A673 (cell line): ENCODE measurements at regions not wholly inside any gene's neighbourhood (a gene's known extent, or its start where the extent isn't known, plus 50 kb on each side); places are given as distances from the start of the nearest gene placed in this dataset.

Source experiments
- BruUV-seq: library from RNA; stranded (reverse); fragments of 400-500 nt; replicated peaks from 2 replicates; lab custom pipeline; 2021; lab: Mats Ljungman, UMichigan
- CTCF ChIA-PET: fragments of 300-600 bp; sonication (Branson Sonifier 250); formaldehyde crosslinking; loops from one replicate; lab custom pipeline; 2022; ENCODE audit warnings: antibody characterized with exemption; lab: Charles Lee
- POLR2A ChIA-PET: fragments of 300-600 bp; sonication (Branson Sonifier 250); formaldehyde crosslinking; loops from one replicate; lab custom pipeline; 2022; ENCODE audit warnings: antibody characterized with exemption; ENCODE audit not compliant: low non-redundant PET; lab: Charles Lee
- DNase-seq: peaks from one replicate; pipeline ENCODE4 v3.0.0-alpha.2; 2015; ENCODE audit warnings: low spot score
- H3K27ac ChIP-seq: fragments of 200-600 bp; sonication (generic); 2 replicates; pipeline ENCODE4 v1.5.1; 2016; ENCODE audit warnings: mixed run types, low read depth, mild to moderate bottlenecking, mixed read lengths, antibody characterized with exemption, low read length; ENCODE audit not compliant: poor library complexity, severe bottlenecking
- H3K27me3 ChIP-seq: fragments of 200-600 bp; sonication (generic); replicated peaks from 2 replicates; pipeline ENCODE4 v1.6.1; 2017; ENCODE audit warnings: mixed run types, low read depth, mild to moderate bottlenecking, mixed read lengths, antibody characterized with exemption, low read length; ENCODE audit not compliant: insufficient read depth, poor library complexity
- H3K36me3 ChIP-seq: fragments of 200-600 bp; sonication (generic); 2 replicates; pipeline ENCODE4 v1.6.1; 2016; ENCODE audit warnings: mixed run types, mild to moderate bottlenecking, mixed read lengths, antibody characterized with exemption, low read length; ENCODE audit not compliant: insufficient read depth, poor library complexity, severe bottlenecking
- H3K4me1 ChIP-seq: fragments of 200-600 bp; sonication (generic); 2 replicates; pipeline ENCODE4 v1.6.1; 2017; ENCODE audit warnings: mixed run types, mild to moderate bottlenecking, mixed read lengths, antibody characterized with exemption, low read length; ENCODE audit not compliant: insufficient read depth, poor library complexity, severe bottlenecking
- H3K4me3 ChIP-seq: fragments of 200-600 bp; sonication (generic); 2 replicates; pipeline ENCODE4 v1.5.1; 2016; ENCODE audit warnings: low read depth, mixed run types, mild to moderate bottlenecking, mixed read lengths, low read length; ENCODE audit not compliant: poor library complexity, severe bottlenecking
- H3K9me3 ChIP-seq: fragments of 200-600 bp; sonication (generic); 2 replicates; pipeline ENCODE4 v1.6.1; 2016; ENCODE audit warnings: mixed run types, low read depth, mild to moderate bottlenecking, mixed read lengths, antibody characterized with exemption, low read length; ENCODE audit not compliant: poor library complexity, severe bottlenecking
- EZH2 ChIP-seq: fragments of 200-600 bp; sonication (generic); IDR thresholded peaks from 2 replicates; pipeline ENCODE4 v1.6.1; 2017; ENCODE audit warnings: borderline replicate concordance, low read depth, mild to moderate bottlenecking, mixed read lengths, antibody characterized with exemption, low read length; ENCODE audit not compliant: poor library complexity, severe bottlenecking
- intact Hi-C: fragments of 100-400 bp; cut with micrococcal nuclease; formaldehyde crosslinking; loops from one replicate; pipeline ENCODE4 v1.10.0; 2022; ENCODE audit not compliant: unreplicated experiment
- TF ChIP-seq, protein P1 (sequence below): fragments of 300-800, 200-600 bp; sonication (generic); conservative IDR thresholded peaks from 2 replicates; pipeline ENCODE4 v1.5.1; 2017; ENCODE audit warnings: low read depth, mild to moderate bottlenecking, antibody characterized with exemption, low read length, moderate library complexity, mixed read lengths

DNA sequence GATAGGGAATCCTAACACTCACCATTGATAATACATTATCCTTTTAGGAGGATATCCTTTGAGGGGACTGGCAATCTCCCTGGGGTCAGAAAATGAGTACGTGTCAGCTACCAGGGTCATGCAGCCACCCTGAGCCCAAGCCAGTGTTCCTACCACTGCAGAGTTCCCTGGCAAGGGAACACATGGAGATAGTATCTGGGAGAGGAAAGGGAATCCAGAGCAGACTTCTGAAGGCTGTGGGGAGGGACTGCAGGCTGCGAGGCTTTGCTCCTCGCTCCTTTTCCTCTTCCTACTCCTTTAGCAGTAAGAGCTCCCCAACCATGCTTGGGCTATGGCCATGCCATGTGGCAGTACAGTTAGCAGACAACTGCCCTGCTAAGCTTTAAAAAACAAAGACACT lies 62.9 kb upstream of the TJP1 start:
- no peak overlapping the region for H3K27ac ChIP-seq
- no peak for DNase-seq
- no peaks in the 10 kb centered on the region for H3K36me3 ChIP-seq
- intact Hi-C loops = no loop called here
- no peak overlapping the region for H3K4me3 ChIP-seq
- BruUV-seq = no TSS peak
- H3K9me3 ChIP-seq = no peaks in the 10 kb centered on the region
- H3K27me3 ChIP-seq = peaks cover 4% of the 10 kb centered on the region
- no peak for TF ChIP-seq EZH2
- TF ChIP-seq, protein P1, sequence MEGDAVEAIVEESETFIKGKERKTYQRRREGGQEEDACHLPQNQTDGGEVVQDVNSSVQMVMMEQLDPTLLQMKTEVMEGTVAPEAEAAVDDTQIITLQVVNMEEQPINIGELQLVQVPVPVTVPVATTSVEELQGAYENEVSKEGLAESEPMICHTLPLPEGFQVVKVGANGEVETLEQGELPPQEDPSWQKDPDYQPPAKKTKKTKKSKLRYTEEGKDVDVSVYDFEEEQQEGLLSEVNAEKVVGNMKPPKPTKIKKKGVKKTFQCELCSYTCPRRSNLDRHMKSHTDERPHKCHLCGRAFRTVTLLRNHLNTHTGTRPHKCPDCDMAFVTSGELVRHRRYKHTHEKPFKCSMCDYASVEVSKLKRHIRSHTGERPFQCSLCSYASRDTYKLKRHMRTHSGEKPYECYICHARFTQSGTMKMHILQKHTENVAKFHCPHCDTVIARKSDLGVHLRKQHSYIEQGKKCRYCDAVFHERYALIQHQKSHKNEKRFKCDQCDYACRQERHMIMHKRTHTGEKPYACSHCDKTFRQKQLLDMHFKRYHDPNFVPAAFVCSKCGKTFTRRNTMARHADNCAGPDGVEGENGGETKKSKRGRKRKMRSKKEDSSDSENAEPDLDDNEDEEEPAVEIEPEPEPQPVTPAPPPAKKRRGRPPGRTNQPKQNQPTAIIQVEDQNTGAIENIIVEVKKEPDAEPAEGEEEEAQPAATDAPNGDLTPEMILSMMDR = no peak
- no peaks in the 10 kb centered on the region for H3K4me1 ChIP-seq
- ChIA-PET CTCF (no interaction called here), POLR2A (no interaction called here)

DNA sequence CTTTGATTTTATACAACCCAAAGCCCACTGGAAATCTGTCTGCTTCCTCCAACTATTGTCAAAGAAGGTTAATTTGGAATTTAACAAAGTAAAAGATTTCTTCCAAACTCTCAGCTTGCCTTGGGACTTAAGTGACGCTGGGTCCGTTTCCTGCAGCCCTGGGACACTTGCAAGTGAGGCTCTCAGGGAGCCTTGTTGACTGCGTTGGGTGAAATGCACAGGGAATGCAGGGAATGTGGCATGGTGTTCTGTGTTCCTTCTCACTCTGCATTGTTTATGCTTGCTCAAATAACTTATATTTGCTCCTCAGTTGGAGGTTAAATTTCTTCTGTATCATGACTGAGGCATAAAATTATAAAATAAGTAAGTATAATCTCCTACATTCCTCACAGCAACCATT lies 60.9 kb upstream of the TJP1 start:
- ChIA-PET CTCF (no interaction called here), POLR2A (no interaction called here)
- Histone ChIP-seq H3K4me1 (no peaks in the 10 kb centered on the region), H3K4me3 (no peak overlapping the region), H3K9me3 (no peaks in the 10 kb centered on the region), H3K27me3 (peaks cover 4% of the 10 kb centered on the region), H3K36me3 (no peaks in the 10 kb centered on the region), H3K27ac (no peak overlapping the region)
- intact Hi-C loops = no loop called here
- DNase-seq = no peak
- BruUV-seq = no TSS peak
- TF ChIP-seq EZH2 = no peak
- TF ChIP-seq, protein P1 = no peak

DNA sequence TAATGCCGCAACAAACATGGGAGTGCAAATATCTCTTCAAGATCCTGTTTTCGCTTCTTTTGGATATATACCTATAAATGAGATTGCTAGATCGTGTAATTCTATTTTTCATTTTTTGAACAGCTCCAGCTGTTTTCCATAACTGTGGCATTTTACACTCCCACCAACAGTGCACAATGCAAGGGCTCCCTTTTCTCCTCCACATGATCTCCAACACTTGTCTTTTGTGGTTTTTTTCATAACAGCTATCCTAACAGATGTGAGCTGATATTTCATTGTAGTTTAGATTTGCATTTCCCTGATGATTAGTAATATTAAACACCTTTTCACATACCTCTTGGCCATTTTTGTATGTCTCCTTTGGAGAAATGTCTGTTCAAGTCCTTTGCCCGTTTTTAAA lies 58.6 kb upstream of the TJP1 start:
- Histone ChIP-seq H3K36me3 (no peaks in the 10 kb centered on the region), H3K27ac (no peak overlapping the region), H3K27me3 (peaks cover 4% of the 10 kb centered on the region), H3K4me1 (no peaks in the 10 kb centered on the region), H3K9me3 (no peaks in the 10 kb centered on the region), H3K4me3 (no peak overlapping the region)
- POLR2A ChIA-PET = no interaction called here
- no peak for DNase-seq
- CTCF ChIA-PET = no interaction called here
- intact Hi-C loops = no loop called here
- no peak for TF ChIP-seq EZH2
- TF ChIP-seq, protein P1 = no peak
- BruUV-seq = no TSS peak

DNA sequence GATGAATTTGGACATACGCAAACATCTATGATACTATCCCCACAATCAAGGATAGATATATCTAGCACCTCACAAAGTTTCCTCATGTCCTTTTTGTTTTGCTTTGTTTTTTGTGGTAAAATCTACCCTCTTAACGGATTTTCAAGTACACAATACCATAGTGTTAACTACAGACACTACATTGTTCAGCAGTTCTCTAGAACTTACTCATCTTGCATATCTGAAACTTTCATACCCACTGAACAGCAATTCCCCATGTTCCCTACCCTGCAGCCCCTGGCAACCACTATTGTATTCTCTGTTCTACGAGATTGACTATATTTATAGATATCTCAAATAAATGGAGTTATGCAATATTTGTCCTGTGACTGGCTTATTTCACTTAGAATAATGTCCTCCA lies 58.1 kb upstream of the TJP1 start:
- POLR2A ChIA-PET = no interaction called here
- no peaks in the 10 kb centered on the region for H3K4me1 ChIP-seq
- no peak overlapping the region for H3K27ac ChIP-seq
- no peak overlapping the region for H3K4me3 ChIP-seq
- no peak for DNase-seq
- H3K9me3 ChIP-seq = no peaks in the 10 kb centered on the region
- no peaks in the 10 kb centered on the region for H3K36me3 ChIP-seq
- intact Hi-C loops = no loop called here
- CTCF ChIA-PET = no interaction called here
- no TSS peak for BruUV-seq
- no peak for TF ChIP-seq EZH2
- TF ChIP-seq, protein P1 = no peak
- H3K27me3 ChIP-seq = peaks cover 4% of the 10 kb centered on the region
